ENCODE measurements at regions not wholly inside any gene's neighbourhood (a gene's known extent, or its start where the extent isn't known, plus 50 kb on each side); places are given as distances from the start of the nearest gene placed in this dataset.

GRCh38 chr16:7150230-7150629 lies 182.4 kb upstream of the RBFOX1 start:
- in situ Hi-C loops (cut with HindIII; ENCODE audit: extremely low pct_ligation_motif_present, low pct_unique_long_range_greater_than_20kb), result no loop called here
- no peaks in the 10 kb centered on the region for H3K4me1 ChIP-seq (ENCODE audit: insufficient read depth, low read length)
- 0 out of 5 replicates have a peak, but pooled peaks cover 0 to 5% of the 10 kb centered on the region in 2 experiments for H3K27me3 ChIP-seq (ENCODE audit: control insufficient read depth in 1 of 2, insufficient read depth in 2 of 2, low read length in 2 of 2)
- H4K20me1 ChIP-seq (ENCODE audit: insufficient read depth, low read length), result no peaks in the 10 kb centered on the region
- H3K4me3 ChIP-seq (replicated peaks in 1 of 3; ENCODE audit: insufficient read depth in 1 of 3, low read depth in 2 of 3, low read length in 3 of 3), result no peak overlapping the region
- no TSS peak for BruUV-seq (replicated peaks)
- ChIA-PET CTCF (ENCODE audit: low intra/inter-chr PET ratio, low total read pairs) (no interaction called here), POLR2A (no interaction called here)
- no peak overlapping the region for H2AFZ ChIP-seq (ENCODE audit: low read length)
- FAIRE-seq, result no peak
- no peak overlapping the region for H3K9ac ChIP-seq (ENCODE audit: insufficient read depth, low read depth, low read length)
- ATAC-seq, result no peak
- H3K79me2 ChIP-seq (ENCODE audit: insufficient read depth, low read length), result no peaks in the 10 kb centered on the region
- H3K4me2 ChIP-seq (ENCODE audit: low read depth, low read length), result no peak overlapping the region
- TF ChIP-seq FOSL2 (CRISPR knock-in tag; IDR thresholded peaks at IDR 0.05) (no peak), MAFF (IDR thresholded peaks at IDR 0.05; ENCODE audit: low read depth, low read length) (peak; percentile 24; the same call in 1 of the 2 replicates), MAFK (conservative IDR thresholded peaks at IDR 0.05 in 1 of 2, IDR thresholded peaks at IDR 0.05 in 1 of 2; ENCODE audit: low read length in 2 of 2) (peak in 1 of 2 experiments; percentile 36; a peak in 2 of 4 replicates), CEBPB (IDR thresholded peaks at IDR 0.05; ENCODE audit: borderline replicate concordance, low read depth, low read length) (0 out of 2 replicates have a peak, but pooled peaks have one; percentile 39), BORCS8-MEF2B (CRISPR knock-in tag; IDR thresholded peaks at IDR 0.05) (no peak)
- H3K36me3 ChIP-seq (replicated peaks in 1 of 2; ENCODE audit: control insufficient read depth in 1 of 2, insufficient read depth in 2 of 2, low read length in 2 of 2), result no peaks in the 10 kb centered on the region
- no peak overlapping the region for H3K27ac ChIP-seq (ENCODE audit: extremely low read length, insufficient read depth, low read length)
- intact Hi-C loops (cut with micrococcal nuclease; ENCODE audit: unreplicated experiment), result no loop called here
- DNase-seq (ENCODE audit: low spot score), result no peak
- WGBS (ENCODE audit: low lambda C conversion rate), result 3% methylated on average over 7 of the region's 7 CpGs
- H3K9me3 ChIP-seq (ENCODE audit: low read length), result peaks cover 5% of the 10 kb centered on the region; the same call in 1 of the 2 replicates

- no peak for FAIRE-seq
- H4K20me1 ChIP-seq (ENCODE audit: insufficient read depth, low read length), result no peaks in the 10 kb centered on the region
These were observed 184.0 kb upstream of the RBFOX1 start for GRCh38 chr16:7148606-7149005.

More at GRCh38 chr16:7148606-7149005, 184.0 kb upstream of the RBFOX1 start:
- 18% methylated on average over 6 of the region's 6 CpGs for WGBS (ENCODE audit: low lambda C conversion rate)
- H3K79me2 ChIP-seq (ENCODE audit: insufficient read depth, low read length), result no peaks in the 10 kb centered on the region
- DNase-seq (ENCODE audit: low spot score), result no peak
- no peak overlapping the region for H3K9ac ChIP-seq (ENCODE audit: insufficient read depth, low read depth, low read length)
- TF ChIP-seq RAD51 (IDR thresholded peaks at IDR 0.05; ENCODE audit: borderline replicate concordance) (no peak), TIGD3 (CRISPR knock-in tag; IDR thresholded peaks at IDR 0.05; ENCODE audit: borderline replicate concordance) (no peak), CEBPG (CRISPR knock-in tag; IDR thresholded peaks at IDR 0.05) (no peak), HMG20B (CRISPR knock-in tag; conservative IDR thresholded peaks at IDR 0.05) (no peak), CTCF (CRISPR knock-in tag; IDR thresholded peaks at IDR 0.05) (no peak)
- ChIA-PET CTCF (ENCODE audit: low intra/inter-chr PET ratio, low total read pairs) (no interaction called here), POLR2A (no interaction called here)
- no peak overlapping the region for H3K4me2 ChIP-seq (ENCODE audit: low read depth, low read length)
- H2AFZ ChIP-seq (ENCODE audit: low read length), result no peak overlapping the region
- no peak for ATAC-seq
- no peak overlapping the region for H3K4me3 ChIP-seq (replicated peaks in 1 of 3; ENCODE audit: insufficient read depth in 1 of 3, low read depth in 2 of 3, low read length in 3 of 3)
- no TSS peak for BruUV-seq (replicated peaks)
- no peaks in the 10 kb centered on the region for H3K4me1 ChIP-seq (ENCODE audit: insufficient read depth, low read length)
- H3K36me3 ChIP-seq (replicated peaks in 1 of 2; ENCODE audit: control insufficient read depth in 1 of 2, insufficient read depth in 2 of 2, low read length in 2 of 2), result no peaks in the 10 kb centered on the region
- peaks cover 5% of the 10 kb centered on the region; the same call in 1 of the 2 replicates for H3K9me3 ChIP-seq (ENCODE audit: low read length)
- no peak overlapping the region for H3K27ac ChIP-seq (ENCODE audit: extremely low read length, insufficient read depth, low read length)
- intact Hi-C loops (cut with micrococcal nuclease; ENCODE audit: unreplicated experiment) (no loop called here), in situ Hi-C loops (cut with HindIII; ENCODE audit: extremely low pct_ligation_motif_present, low pct_unique_long_range_greater_than_20kb) (no loop called here)
- 0 out of 5 replicates have a peak, but pooled peaks cover 0 to 5% of the 10 kb centered on the region in 2 experiments for H3K27me3 ChIP-seq (ENCODE audit: control insufficient read depth in 1 of 2, insufficient read depth in 2 of 2, low read length in 2 of 2)

Data from HepG2 (cell line).